ENCODE measurements at regions not wholly inside any gene's neighbourhood (a gene's known extent, or its start where the extent isn't known, plus 50 kb on each side); places are given as distances from the start of the nearest gene placed in this dataset.

- H3K36me3 ChIP-seq, result no peaks in the 10 kb centered on the region
Observed at GRCh38 chr4:136644279-136644678, 888.0 kb downstream of the PCDH18 start.

GRCh38 chr4:136643416-136643815, 888.9 kb downstream of the PCDH18 start:
- Histone ChIP-seq H3K9me3 (no peaks in the 10 kb centered on the region), H3K4me1 (no peaks in the 10 kb centered on the region), H3K4me3 (no peak overlapping the region), H3K27ac (no peak overlapping the region), H3K36me3 (no peaks in the 10 kb centered on the region), H3K27me3 (no peaks in the 10 kb centered on the region)
- no peak for DNase-seq
- intact Hi-C loops (cut with DNase I; ENCODE audit: low total_unique reads), result no loop called here
- TF ChIP-seq POLR2AphosphoS5 (IDR thresholded peaks at IDR 0.05) (no peak), POLR2A (IDR thresholded peaks at IDR 0.05) (no peak), CTCF (IDR thresholded peaks at IDR 0.05) (no peak), EP300 (IDR thresholded peaks at IDR 0.05) (no peak)
- WGBS, 5 donors, result 87 to 94% (median 91%) methylated on average over 2 of the region's 2 CpGs

More at GRCh38 chr4:136644279-136644678, 888.0 kb downstream of the PCDH18 start:
- intact Hi-C loops (cut with DNase I; ENCODE audit: low total_unique reads), result no loop called here
- Histone ChIP-seq H3K27ac (no peak overlapping the region), H3K27me3 (no peaks in the 10 kb centered on the region), H3K4me3 (no peak overlapping the region), H3K9me3 (no peaks in the 10 kb centered on the region), H3K4me1 (no peaks in the 10 kb centered on the region)
- TF ChIP-seq CTCF (IDR thresholded peaks at IDR 0.05) (no peak), POLR2A (IDR thresholded peaks at IDR 0.05) (no peak), EP300 (IDR thresholded peaks at IDR 0.05) (no peak), POLR2AphosphoS5 (IDR thresholded peaks at IDR 0.05) (no peak)
- DNase-seq, result no peak

- peak in 1 of 2 donors; percentile 19 for DNase-seq
- Histone ChIP-seq H3K9me3 (no peaks in the 10 kb centered on the region), H3K4me1 (no peaks in the 10 kb centered on the region), H3K27me3 (no peaks in the 10 kb centered on the region), H3K36me3 (no peaks in the 10 kb centered on the region), H3K27ac (no peak overlapping the region), H3K4me3 (no peak overlapping the region)
- intact Hi-C loops (cut with DNase I; ENCODE audit: low total_unique reads), result no loop called here
- WGBS, 5 donors, result 79 to 83% (median 80%) methylated on average over 9 of the region's 9 CpGs
- no peak for TF ChIP-seq POLR2A (IDR thresholded peaks at IDR 0.05)
- TF ChIP-seq CTCF (IDR thresholded peaks at IDR 0.05), result no peak
- TF ChIP-seq EP300 (IDR thresholded peaks at IDR 0.05), result no peak
- TF ChIP-seq POLR2AphosphoS5 (IDR thresholded peaks at IDR 0.05), result no peak
Observed at GRCh38 chr4:136637071-136637777, 895.1 kb downstream of the PCDH18 start.

- Histone ChIP-seq H3K9me3 (no peaks in the 10 kb centered on the region), H3K27me3 (no peaks in the 10 kb centered on the region), H3K36me3 (no peaks in the 10 kb centered on the region), H3K27ac (no peak overlapping the region), H3K4me1 (no peaks in the 10 kb centered on the region), H3K4me3 (no peak overlapping the region)
- TF ChIP-seq CTCF (IDR thresholded peaks at IDR 0.05), result no peak
- TF ChIP-seq EP300 (IDR thresholded peaks at IDR 0.05), result no peak
- intact Hi-C loops (cut with DNase I; ENCODE audit: low total_unique reads), result no loop called here
- no peak for DNase-seq
- WGBS, 5 donors, result 84 to 96% (median 92%) methylated on average over 10 of the region's 10 CpGs
Observed at GRCh38 chr4:136636155-136636554, 896.1 kb downstream of the PCDH18 start.

Data from stomach (tissue), 8 donors.